OCI-LY3 (cell line): ENCODE measurements at regions not wholly inside any gene's neighbourhood (a gene's known extent, or its start where the extent isn't known, plus 50 kb on each side); places are given as distances from the start of the nearest gene placed in this dataset.

Experiments
- EZH2phosphoT487 ChIP-seq: fragments of 200-600 bp; shearing (Covaris generic); IDR thresholded peaks from 2 replicates; pipeline ENCODE4 v1.6.1; 2018; ENCODE audit warnings: antibody characterized with exemption, mixed run types, low read depth
- TF ChIP-seq, protein P1 (sequence below): fragments of 200-600, 300-600 bp; sonication (generic); IDR thresholded peaks from 2 replicates; pipeline ENCODE4 v1.5.1; 2014; ENCODE audit warnings: antibody characterized with exemption, low read length, low read depth

DNA sequence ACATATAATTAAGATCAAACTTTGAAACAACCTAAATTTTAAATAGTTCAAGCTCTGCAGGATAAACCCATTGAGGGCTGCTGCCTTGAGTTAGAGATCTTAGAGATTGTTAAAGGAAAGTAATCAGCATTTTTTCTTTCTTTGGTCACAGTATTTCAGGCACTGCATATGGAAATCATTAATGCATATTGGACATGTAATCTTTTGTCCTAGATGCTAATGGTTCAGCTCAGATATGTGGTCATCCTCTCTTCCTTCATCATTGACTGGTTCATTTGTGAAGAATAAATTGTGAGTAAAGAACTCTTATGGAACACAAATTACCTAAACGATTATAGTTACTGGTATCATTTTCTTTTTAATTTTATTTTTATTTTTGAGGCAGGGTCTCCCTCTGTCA, 82.0 kb upstream of the PRLR start:
- no peak for TF ChIP-seq EZH2phosphoT487
- TF ChIP-seq, protein P1, sequence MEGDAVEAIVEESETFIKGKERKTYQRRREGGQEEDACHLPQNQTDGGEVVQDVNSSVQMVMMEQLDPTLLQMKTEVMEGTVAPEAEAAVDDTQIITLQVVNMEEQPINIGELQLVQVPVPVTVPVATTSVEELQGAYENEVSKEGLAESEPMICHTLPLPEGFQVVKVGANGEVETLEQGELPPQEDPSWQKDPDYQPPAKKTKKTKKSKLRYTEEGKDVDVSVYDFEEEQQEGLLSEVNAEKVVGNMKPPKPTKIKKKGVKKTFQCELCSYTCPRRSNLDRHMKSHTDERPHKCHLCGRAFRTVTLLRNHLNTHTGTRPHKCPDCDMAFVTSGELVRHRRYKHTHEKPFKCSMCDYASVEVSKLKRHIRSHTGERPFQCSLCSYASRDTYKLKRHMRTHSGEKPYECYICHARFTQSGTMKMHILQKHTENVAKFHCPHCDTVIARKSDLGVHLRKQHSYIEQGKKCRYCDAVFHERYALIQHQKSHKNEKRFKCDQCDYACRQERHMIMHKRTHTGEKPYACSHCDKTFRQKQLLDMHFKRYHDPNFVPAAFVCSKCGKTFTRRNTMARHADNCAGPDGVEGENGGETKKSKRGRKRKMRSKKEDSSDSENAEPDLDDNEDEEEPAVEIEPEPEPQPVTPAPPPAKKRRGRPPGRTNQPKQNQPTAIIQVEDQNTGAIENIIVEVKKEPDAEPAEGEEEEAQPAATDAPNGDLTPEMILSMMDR, result no peak
